Testis (tissue), 2 donors: ENCODE measurements at regions not wholly inside any gene's neighbourhood (a gene's known extent, or its start where the extent isn't known, plus 50 kb on each side); places are given as distances from the start of the nearest gene placed in this dataset.

Experiments used
- DNase-seq: peaks from one replicate; pipeline ENCODE4 v3.0.0-alpha.2; 2019
- H3K27ac ChIP-seq, 2 donors: fragments of 200-600 bp; sonication (generic); one replicate each; pipeline ENCODE4 v1.5.1; 2019
- H3K27me3 ChIP-seq: fragments of 200-600 bp; sonication (generic); one replicate; pipeline ENCODE4 v1.5.1; 2019
- H3K36me3 ChIP-seq: fragments of 200-600 bp; sonication (generic); one replicate; pipeline ENCODE4 v1.5.1; 2017; ENCODE audit warnings: low read depth; ENCODE audit errors: missing control alignments
- H3K4me1 ChIP-seq: fragments of 200-600 bp; sonication (generic); one replicate; pipeline ENCODE4 v1.5.1; 2019
- H3K4me3 ChIP-seq, 2 donors: fragments of 200-600 bp; sonication (generic); one replicate each; pipeline ENCODE4 v1.5.1; 2017 to 2019
- H3K9me3 ChIP-seq: fragments of 200-600 bp; sonication (generic); one replicate; pipeline ENCODE4 v1.5.1; 2017
- CTCF ChIP-seq, 3 experiments: fragments of 450-650 bp in 2 of 3; fragments of 200-600 bp in 1 of 3; sonication (generic) in 1 of 3; IDR thresholded peaks; one replicate each; pipeline ENCODE4 v1.5.1; 2016 to 2019; ENCODE audit warnings: antibody characterized with exemption in 3 of 3, mild to moderate bottlenecking in 2 of 3, moderate library complexity in 1 of 3
- POLR2A ChIP-seq: fragments of 450-650 bp; IDR thresholded peaks from one replicate; pipeline ENCODE4 v1.6.1; 2017; ENCODE audit warnings: antibody characterized with exemption, mild to moderate bottlenecking, moderate library complexity
- WGBS, 2 donors: methylation state at CpG; one replicate each; pipeline ENCODE4 v1.1.5; 2018; 5-methylcytosine and 5-hydroxymethylcytosine counted together
- intact Hi-C: fragments of 100-400 bp; cut with DNase I; formaldehyde crosslinking; loops from one replicate; pipeline ENCODE4 v1.15.1; 2023; ENCODE audit warnings: low total_unique reads

DNA sequence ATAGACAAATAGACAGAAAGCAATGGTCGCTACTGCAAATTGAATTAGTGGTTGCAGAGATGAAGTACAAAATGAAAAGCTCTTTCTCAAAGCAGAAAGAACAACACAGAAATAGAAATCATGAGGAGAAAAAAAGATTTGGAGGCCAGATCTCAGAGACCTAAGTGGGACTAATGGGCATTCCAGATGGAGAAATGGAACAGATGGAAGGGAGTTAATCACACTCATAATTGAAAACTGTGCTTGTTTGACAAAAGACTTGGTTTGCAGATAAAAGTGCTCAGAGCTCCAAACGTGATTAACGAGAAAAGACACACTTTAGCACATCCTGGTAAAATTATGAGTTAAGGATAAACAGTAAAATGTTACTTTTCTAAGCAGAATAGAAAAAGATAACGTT lies 58.1 kb upstream of the SNRPB2 start:
- TF ChIP-seq CTCF (IDR thresholded peaks at IDR 0.05) (no peak), POLR2A (no peak)
- no peaks in the 10 kb centered on the region for H3K9me3 ChIP-seq
- no peaks in the 10 kb centered on the region for H3K27me3 ChIP-seq
- no peak overlapping the region for H3K4me3 ChIP-seq
- H3K36me3 ChIP-seq: no peaks in the 10 kb centered on the region
- DNase-seq: no peak
- no peak overlapping the region for H3K27ac ChIP-seq
- intact Hi-C loops: no loop called here
- H3K4me1 ChIP-seq: no peaks in the 10 kb centered on the region
- 40 to 44% methylated on average over 4 of the region's 4 CpGs for WGBS, 2 donors

DNA sequence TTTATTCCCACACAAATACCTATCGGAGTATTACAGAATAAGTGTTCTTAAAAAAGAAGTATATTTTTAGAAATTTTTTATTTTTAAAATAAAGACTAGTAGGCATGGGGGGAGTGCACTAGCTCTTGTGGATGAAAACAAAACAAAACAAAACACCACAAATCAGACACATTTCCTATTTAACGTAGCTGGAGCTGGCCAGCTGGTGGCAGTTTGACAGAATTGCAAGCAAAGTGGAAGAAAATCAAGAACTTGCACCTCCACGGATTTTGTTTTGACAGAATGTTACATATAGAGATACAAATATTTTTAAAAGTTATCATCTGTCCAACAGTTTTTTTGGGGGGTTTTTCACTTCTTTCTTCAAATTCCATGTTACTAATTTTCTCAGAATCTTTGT lies 63.6 kb upstream of the SNRPB2 start:
- WGBS, 2 donors: 35 to 74% methylated on average over 3 of the region's 3 CpGs
- TF ChIP-seq POLR2A (no peak), CTCF (IDR thresholded peaks at IDR 0.05) (peak in 1 of 3 experiments; percentile 9)
- no peaks in the 10 kb centered on the region for H3K36me3 ChIP-seq
- no peaks in the 10 kb centered on the region for H3K9me3 ChIP-seq
- no peaks in the 10 kb centered on the region for H3K27me3 ChIP-seq
- intact Hi-C loops: no loop called here
- no peaks in the 10 kb centered on the region for H3K4me1 ChIP-seq
- no peak overlapping the region for H3K27ac ChIP-seq
- no peak for DNase-seq
- no peak overlapping the region for H3K4me3 ChIP-seq

GRCh38 chr20:16664020-16664419 lies 65.8 kb upstream of the SNRPB2 start:
- H3K36me3 ChIP-seq: no peaks in the 10 kb centered on the region
- no peaks in the 10 kb centered on the region for H3K9me3 ChIP-seq
- no peaks in the 10 kb centered on the region for H3K27me3 ChIP-seq
- no peak overlapping the region for H3K27ac ChIP-seq
- TF ChIP-seq POLR2A (no peak), CTCF (IDR thresholded peaks at IDR 0.05) (no peak)
- DNase-seq: no peak
- no peak overlapping the region for H3K4me3 ChIP-seq
- no peaks in the 10 kb centered on the region for H3K4me1 ChIP-seq
- intact Hi-C loops: no loop called here
- 75 to 83% methylated on average over 4 of the region's 4 CpGs for WGBS, 2 donors

GRCh38 chr20:16662467-16662866 lies 67.4 kb upstream of the SNRPB2 start:
- no peak for DNase-seq
- Histone ChIP-seq H3K9me3 (no peaks in the 10 kb centered on the region), H3K4me3 (no peak overlapping the region), H3K27me3 (no peaks in the 10 kb centered on the region), H3K4me1 (no peaks in the 10 kb centered on the region), H3K36me3 (no peaks in the 10 kb centered on the region), H3K27ac (no peak overlapping the region)
- WGBS, 2 donors: 31 to 37% methylated on average over 2 of the region's 2 CpGs
- intact Hi-C loops: no loop called here
- no peak for TF ChIP-seq CTCF (IDR thresholded peaks at IDR 0.05)
- TF ChIP-seq POLR2A: no peak

DNA sequence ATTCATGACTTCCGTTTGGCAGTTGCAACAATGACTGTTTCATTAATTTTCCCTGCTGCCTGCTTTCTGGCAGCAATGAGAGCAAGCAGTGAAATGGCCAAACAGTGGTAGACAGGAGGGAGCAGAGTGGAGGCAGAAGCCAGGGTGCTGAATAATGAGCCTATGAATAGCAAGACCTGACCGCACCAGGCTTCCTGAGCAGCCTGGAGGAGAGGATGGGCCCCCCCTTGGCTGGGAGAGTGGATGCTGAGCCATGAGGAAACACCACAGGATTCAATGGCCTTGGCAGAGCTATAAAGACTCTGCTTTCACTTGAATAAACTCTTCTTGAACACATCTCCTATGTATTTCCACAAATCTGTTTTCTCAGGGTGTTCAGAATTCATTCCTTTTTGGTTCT lies 68.1 kb upstream of the SNRPB2 start:
- Histone ChIP-seq H3K27ac (no peak overlapping the region), H3K9me3 (no peaks in the 10 kb centered on the region), H3K36me3 (no peaks in the 10 kb centered on the region), H3K27me3 (no peaks in the 10 kb centered on the region), H3K4me3 (no peak overlapping the region), H3K4me1 (no peaks in the 10 kb centered on the region)
- DNase-seq: no peak
- intact Hi-C loops: no loop called here
- 55 to 67% methylated on average over 2 of the region's 2 CpGs for WGBS, 2 donors
- TF ChIP-seq CTCF (IDR thresholded peaks at IDR 0.05) (no peak), POLR2A (no peak)
